ENCODE measurements at regions not wholly inside any gene's neighbourhood (a gene's known extent, or its start where the extent isn't known, plus 50 kb on each side); places are given as distances from the start of the nearest gene placed in this dataset.

GRCh38 chr4:102403116-102403515, 57.8 kb upstream of the SLC39A8 start:
- no peak for TF ChIP-seq YY1 (IDR thresholded peaks at IDR 0.05; ENCODE audit: insufficient read depth, insufficient read length)
- TF ChIP-seq SUZ12 (IDR thresholded peaks at IDR 0.05; ENCODE audit: extremely low read depth, insufficient read depth, insufficient read length): no peak

Measured in NT2/D1 (cell line).